NB4 (cell line): ENCODE measurements at regions not wholly inside any gene's neighbourhood (a gene's known extent, or its start where the extent isn't known, plus 50 kb on each side); places are given as distances from the start of the nearest gene placed in this dataset.
"Not testable (repeated sequence)": the region's sequence is repeated elsewhere in the genome, so short reads cannot be mapped to it uniquely, and the experiment has no call there.

Experiments
- POLR2A ChIP-seq: IDR thresholded peaks from 2 replicates; pipeline ENCODE4 v1.6.1; 2011; ENCODE audit warnings: mild to moderate bottlenecking; ENCODE audit not compliant: insufficient read length; ENCODE audit errors: extremely low read depth
- TF ChIP-seq, protein P1 (sequence below): IDR thresholded peaks from one replicate; pipeline ENCODE4 v1.5.1; 2012; ENCODE audit warnings: low read depth, low read length

- TF ChIP-seq, protein P1, sequence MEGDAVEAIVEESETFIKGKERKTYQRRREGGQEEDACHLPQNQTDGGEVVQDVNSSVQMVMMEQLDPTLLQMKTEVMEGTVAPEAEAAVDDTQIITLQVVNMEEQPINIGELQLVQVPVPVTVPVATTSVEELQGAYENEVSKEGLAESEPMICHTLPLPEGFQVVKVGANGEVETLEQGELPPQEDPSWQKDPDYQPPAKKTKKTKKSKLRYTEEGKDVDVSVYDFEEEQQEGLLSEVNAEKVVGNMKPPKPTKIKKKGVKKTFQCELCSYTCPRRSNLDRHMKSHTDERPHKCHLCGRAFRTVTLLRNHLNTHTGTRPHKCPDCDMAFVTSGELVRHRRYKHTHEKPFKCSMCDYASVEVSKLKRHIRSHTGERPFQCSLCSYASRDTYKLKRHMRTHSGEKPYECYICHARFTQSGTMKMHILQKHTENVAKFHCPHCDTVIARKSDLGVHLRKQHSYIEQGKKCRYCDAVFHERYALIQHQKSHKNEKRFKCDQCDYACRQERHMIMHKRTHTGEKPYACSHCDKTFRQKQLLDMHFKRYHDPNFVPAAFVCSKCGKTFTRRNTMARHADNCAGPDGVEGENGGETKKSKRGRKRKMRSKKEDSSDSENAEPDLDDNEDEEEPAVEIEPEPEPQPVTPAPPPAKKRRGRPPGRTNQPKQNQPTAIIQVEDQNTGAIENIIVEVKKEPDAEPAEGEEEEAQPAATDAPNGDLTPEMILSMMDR = not testable (repeated sequence)
- TF ChIP-seq POLR2A = not testable (repeated sequence)
Observed at GRCh38 chr11:15686259-15686658, 571.5 kb downstream of the INSC start.
